ENCODE measurements at regions not wholly inside any gene's neighbourhood (a gene's known extent, or its start where the extent isn't known, plus 50 kb on each side); places are given as distances from the start of the nearest gene placed in this dataset.

DNA sequence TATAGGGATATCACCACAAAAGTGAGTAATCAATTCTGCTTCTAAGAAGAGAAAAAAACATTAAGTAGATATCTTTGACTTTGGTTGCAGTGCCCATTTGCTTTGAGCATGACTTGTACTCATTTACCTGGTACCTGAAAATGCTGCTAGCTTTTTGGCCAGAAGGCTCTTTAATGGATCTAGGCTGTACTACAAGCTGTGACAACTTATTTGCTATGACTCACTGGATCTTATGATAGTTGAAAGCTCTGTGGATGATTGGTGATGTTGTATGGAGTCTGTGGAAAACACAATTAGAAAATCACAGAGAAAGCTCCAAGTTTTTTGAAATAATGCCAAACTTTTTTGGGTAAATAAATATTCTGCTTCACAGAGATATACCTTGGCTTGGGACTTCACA, 960.9 kb upstream of the FBXO33 start:
- DNase-seq (ENCODE audit: low spot score) (no peak), ATAC-seq (ENCODE audit: low FRiP score) (no peak)
- TF ChIP-seq, protein P1, sequence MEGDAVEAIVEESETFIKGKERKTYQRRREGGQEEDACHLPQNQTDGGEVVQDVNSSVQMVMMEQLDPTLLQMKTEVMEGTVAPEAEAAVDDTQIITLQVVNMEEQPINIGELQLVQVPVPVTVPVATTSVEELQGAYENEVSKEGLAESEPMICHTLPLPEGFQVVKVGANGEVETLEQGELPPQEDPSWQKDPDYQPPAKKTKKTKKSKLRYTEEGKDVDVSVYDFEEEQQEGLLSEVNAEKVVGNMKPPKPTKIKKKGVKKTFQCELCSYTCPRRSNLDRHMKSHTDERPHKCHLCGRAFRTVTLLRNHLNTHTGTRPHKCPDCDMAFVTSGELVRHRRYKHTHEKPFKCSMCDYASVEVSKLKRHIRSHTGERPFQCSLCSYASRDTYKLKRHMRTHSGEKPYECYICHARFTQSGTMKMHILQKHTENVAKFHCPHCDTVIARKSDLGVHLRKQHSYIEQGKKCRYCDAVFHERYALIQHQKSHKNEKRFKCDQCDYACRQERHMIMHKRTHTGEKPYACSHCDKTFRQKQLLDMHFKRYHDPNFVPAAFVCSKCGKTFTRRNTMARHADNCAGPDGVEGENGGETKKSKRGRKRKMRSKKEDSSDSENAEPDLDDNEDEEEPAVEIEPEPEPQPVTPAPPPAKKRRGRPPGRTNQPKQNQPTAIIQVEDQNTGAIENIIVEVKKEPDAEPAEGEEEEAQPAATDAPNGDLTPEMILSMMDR (IDR thresholded peaks at IDR 0.05): no peak

DNA sequence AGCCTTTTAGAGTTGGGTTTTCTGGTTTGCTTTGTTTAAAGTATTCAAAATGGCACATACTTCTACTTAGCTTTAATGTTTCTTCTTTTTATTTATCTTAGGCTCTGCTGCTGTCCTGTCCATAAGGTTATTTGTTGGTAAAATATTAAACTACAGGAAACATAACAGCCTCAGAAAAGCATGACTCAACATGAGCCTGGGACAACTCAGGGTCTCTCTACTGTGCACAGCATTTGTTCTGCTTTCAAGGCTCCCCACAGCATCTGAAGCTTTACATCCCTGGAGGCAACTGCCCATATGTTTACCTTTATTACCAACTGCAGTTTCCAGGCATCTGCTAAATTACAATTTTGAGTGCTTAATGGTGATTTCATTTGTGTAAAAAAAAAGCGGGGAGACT, 954.2 kb upstream of the FBXO33 start:
- ATAC-seq (ENCODE audit: low FRiP score): no peak
- TF ChIP-seq, protein P1 (IDR thresholded peaks at IDR 0.05): no peak
- no peak for DNase-seq (ENCODE audit: low spot score)

DNA sequence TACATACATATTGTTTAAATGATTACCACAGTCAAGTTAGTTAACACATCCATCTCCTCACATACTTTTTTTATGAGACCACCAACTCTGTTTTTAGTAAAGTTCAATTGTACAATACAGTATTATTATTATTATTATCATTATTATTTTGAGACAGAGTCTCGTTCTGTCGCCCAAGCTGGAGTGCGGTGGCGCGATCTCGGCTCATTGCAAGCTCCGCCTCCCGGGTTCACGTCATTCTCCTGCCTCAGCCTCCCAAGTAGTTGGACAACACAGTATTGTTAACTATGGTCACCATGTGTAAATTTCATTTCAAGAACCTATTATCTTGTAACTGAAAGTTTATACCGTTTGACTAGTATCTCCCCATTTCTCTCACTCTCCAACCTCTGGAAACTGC, 942.0 kb upstream of the FBXO33 start:
- DNase-seq (ENCODE audit: low spot score) (no peak), ATAC-seq (ENCODE audit: low FRiP score) (no peak)
- TF ChIP-seq, protein P1 (IDR thresholded peaks at IDR 0.05): no peak

DNA sequence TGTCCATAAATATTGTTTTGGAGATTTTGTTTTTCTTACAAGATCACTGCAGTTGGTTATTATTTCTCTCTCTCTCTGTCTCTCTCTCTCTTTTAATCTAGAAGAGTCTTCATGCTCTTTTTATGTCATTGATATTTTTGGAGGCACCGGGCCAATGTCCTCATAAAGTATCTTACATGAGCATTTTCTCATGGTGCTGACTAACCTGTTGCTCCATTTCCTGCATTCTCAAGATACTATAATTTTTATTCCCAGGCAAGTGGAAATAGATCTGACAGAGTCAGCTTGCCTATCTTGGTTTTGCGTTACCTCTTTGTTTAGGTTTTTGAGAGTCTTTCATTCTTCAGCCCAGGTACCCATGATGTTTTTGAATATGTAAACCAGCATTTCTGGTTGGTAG, 938.8 kb upstream of the FBXO33 start:
- DNase-seq (ENCODE audit: low spot score): no peak
- ATAC-seq (ENCODE audit: low FRiP score): no peak
- TF ChIP-seq, protein P1 (IDR thresholded peaks at IDR 0.05): no peak

DNA sequence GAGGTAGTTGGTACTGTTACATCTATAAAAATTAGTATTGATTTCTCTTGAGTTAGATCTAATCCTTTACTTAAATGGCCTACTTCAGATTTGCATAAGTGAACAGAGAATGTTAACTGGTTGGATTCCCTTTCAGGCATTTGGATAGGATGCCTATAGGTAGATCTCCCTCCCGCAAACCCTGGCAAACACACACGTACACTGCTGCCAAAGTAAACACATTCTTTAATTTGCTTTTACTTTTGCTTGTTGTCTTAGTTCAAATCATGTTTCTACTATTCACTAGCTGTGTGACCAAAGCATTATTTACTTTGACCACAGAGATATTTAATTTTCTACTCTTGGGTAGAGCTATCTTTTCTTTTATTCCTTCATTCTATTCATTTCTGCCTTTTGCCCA, 936.1 kb upstream of the FBXO33 start:
- TF ChIP-seq, protein P1 (IDR thresholded peaks at IDR 0.05): no peak
- DNase-seq (ENCODE audit: low spot score) (no peak), ATAC-seq (ENCODE audit: low FRiP score) (no peak)

DNA sequence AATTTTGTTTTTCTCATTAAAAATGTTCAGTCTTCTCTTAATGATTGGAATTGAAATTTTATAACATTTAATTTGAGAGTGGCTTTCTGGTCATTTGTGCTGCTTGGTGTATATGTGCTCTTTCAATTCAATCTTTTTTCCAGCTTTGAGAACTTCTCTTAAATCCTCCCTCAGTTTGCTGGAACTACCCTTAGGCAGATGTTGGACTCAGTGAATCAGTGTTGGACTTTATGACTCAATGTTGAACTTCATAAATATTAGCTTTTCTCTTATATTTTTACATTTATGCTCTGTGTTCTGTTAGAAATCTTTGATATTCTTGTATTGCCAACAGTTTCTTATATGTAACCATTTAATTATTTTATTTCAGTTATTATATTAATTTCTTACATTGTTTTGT, 935.5 kb upstream of the FBXO33 start:
- TF ChIP-seq, protein P1 (IDR thresholded peaks at IDR 0.05): no peak
- ATAC-seq (ENCODE audit: low FRiP score) (no peak), DNase-seq (ENCODE audit: low spot score) (no peak)

DNA sequence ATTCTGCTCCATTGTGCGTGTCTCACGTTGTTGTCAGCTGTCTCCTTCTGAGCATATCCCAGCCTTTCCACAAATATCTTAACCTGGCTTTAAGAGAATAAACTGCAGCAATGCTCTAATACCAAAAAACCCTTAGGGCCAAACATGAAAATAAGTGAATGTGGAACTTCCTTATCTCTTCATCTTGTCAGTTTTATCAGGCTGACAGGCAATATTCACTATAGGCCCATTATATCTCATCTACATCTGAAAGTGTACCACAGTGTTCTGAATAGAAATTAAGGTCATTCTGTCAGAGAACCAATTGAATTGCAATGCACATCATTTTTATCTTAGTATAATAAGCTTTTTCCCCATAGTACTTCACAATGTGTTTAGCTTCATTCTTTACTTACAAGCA, 933.1 kb upstream of the FBXO33 start:
- DNase-seq (ENCODE audit: low spot score): no peak
- TF ChIP-seq, protein P1 (IDR thresholded peaks at IDR 0.05): no peak
- no peak for ATAC-seq (ENCODE audit: low FRiP score)
